ENCODE measurements at regions not wholly inside any gene's neighbourhood (a gene's known extent, or its start where the extent isn't known, plus 50 kb on each side); places are given as distances from the start of the nearest gene placed in this dataset.

GRCh38 chr15:38867556-38867955 lies 302.9 kb upstream of the RASGRP1 start:
- Mint-ChIP-seq H3K4me1 (no peaks in the 10 kb centered on the region), H3K27me3 (peaks cover 24% of the 10 kb centered on the region), H3K9me3 (peaks cover 1% of the 10 kb centered on the region), H3K27ac (no peak overlapping the region), H3K36me3 (no peaks in the 10 kb centered on the region), H3K4me3 (no peak overlapping the region)
- no peak for DNase-seq

DNA sequence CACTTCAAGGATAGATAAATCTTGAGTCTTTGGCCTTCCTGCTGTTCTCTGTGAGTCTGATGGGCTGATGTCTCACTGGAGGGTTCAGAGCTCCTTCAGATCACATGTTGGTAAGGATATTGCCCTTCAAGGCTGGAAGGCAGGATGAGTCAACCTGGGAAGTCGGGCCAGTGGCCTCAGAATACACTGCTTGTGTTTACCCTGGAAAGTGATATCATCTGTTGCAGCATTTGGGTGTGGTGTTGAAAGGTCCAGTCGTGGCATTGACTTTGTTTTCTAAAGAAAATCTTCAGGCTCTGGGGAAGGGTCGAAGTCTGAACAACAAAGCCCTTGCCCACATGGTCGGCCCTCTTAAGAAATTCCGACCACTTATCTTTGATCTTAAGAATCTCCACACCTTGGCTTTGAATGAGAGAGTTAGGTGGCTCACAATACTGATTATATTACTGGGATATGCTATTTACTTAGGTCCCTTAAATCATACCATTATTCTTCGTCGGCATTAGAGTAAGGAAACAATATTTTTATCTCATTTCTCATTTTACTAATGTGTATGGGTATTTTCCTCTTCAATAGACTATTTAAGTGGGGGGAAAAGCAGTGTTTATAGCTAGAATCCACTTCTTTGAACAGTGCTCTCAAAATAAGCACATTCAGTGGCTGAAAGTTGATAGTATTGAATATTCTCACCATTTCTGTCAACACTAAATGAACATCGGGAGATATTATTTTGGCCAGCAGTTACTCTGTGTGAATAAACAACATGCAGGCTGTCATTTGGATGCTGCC lies 303.9 kb upstream of the RASGRP1 start:
- Mint-ChIP-seq H3K27me3 (peaks cover 30% of the 10 kb centered on the region), H3K4me1 (no peaks in the 10 kb centered on the region), H3K4me3 (no peak overlapping the region), H3K27ac (no peak overlapping the region), H3K36me3 (no peaks in the 10 kb centered on the region), H3K9me3 (peaks cover 1% of the 10 kb centered on the region)
- no peak for DNase-seq

DNA sequence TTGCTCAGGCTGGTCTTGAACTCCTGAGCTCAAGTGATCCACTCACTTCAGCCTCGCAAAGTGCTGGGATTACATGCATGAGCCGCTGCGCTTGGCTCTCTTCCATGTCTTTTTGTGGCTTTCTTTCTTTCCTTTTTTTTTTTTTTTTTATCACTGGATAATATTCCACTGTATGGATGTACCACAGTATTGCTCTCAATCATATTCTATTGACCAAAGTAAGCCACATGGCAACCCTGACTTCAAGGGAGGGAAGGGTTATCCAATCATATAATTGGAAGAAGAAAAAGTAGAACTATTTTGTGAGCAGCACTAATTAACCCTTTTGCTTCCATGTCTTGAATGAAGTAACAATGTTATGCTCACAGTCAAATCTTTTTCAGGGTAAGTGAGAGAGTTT lies 307.0 kb upstream of the RASGRP1 start:
- Mint-ChIP-seq H3K4me3 (no peak overlapping the region), H3K36me3 (no peaks in the 10 kb centered on the region), H3K27me3 (peaks cover 26% of the 10 kb centered on the region), H3K9me3 (peaks cover 1% of the 10 kb centered on the region), H3K27ac (no peak overlapping the region), H3K4me1 (no peaks in the 10 kb centered on the region)
- no peak for DNase-seq

- H3K27ac Mint-ChIP-seq = no peak overlapping the region
- no peak overlapping the region for H3K4me3 Mint-ChIP-seq
- H3K27me3 Mint-ChIP-seq = peaks cover 26% of the 10 kb centered on the region
- H3K36me3 Mint-ChIP-seq = no peaks in the 10 kb centered on the region
- H3K4me1 Mint-ChIP-seq = no peaks in the 10 kb centered on the region
- DNase-seq = no peak
- peaks cover 1% of the 10 kb centered on the region for H3K9me3 Mint-ChIP-seq
Observed at GRCh38 chr15:38872732-38873131, 308.1 kb upstream of the RASGRP1 start.

GRCh38 chr15:38873158-38873557 lies 308.5 kb upstream of the RASGRP1 start:
- no peak for DNase-seq
- no peaks in the 10 kb centered on the region for H3K4me1 Mint-ChIP-seq
- H3K9me3 Mint-ChIP-seq = peaks cover 1% of the 10 kb centered on the region
- no peaks in the 10 kb centered on the region for H3K36me3 Mint-ChIP-seq
- peaks cover 26% of the 10 kb centered on the region for H3K27me3 Mint-ChIP-seq
- H3K4me3 Mint-ChIP-seq = no peak overlapping the region
- H3K27ac Mint-ChIP-seq = no peak overlapping the region

DNA sequence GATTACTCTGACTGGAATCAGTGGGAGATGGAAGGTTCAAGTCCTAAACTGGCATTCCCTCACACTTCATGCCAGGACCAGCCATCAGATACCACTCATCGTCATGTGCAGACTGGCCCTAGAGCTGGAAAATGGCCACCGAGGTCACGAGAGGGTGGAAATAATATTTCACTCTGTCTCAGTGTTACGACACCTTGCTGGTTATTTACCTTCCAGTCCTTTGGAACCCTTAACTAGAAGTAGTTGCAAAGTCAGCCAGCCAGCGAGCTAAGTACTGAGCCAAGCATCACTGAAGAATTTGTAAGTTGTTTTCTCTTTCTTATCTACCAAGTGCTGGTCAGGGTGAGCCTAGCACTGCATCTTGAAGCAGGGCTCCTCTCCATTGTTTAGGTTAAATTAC lies 309.9 kb upstream of the RASGRP1 start:
- no peak overlapping the region for H3K4me3 Mint-ChIP-seq
- no peak for DNase-seq
- H3K9me3 Mint-ChIP-seq = peaks cover 1% of the 10 kb centered on the region
- no peak overlapping the region for H3K27ac Mint-ChIP-seq
- H3K4me1 Mint-ChIP-seq = no peaks in the 10 kb centered on the region
- H3K36me3 Mint-ChIP-seq = no peaks in the 10 kb centered on the region
- peaks cover 21% of the 10 kb centered on the region for H3K27me3 Mint-ChIP-seq

- DNase-seq = no peak
- Mint-ChIP-seq H3K4me3 (no peak overlapping the region), H3K27me3 (peaks cover 17% of the 10 kb centered on the region), H3K36me3 (no peaks in the 10 kb centered on the region), H3K9me3 (peaks cover 1% of the 10 kb centered on the region), H3K27ac (no peak overlapping the region), H3K4me1 (no peaks in the 10 kb centered on the region)
Observed at GRCh38 chr15:38876211-38876610, 311.6 kb upstream of the RASGRP1 start.

GRCh38 chr15:38876621-38877020 lies 312.0 kb upstream of the RASGRP1 start:
- peaks cover 13% of the 10 kb centered on the region for H3K27me3 Mint-ChIP-seq
- no peak overlapping the region for H3K4me3 Mint-ChIP-seq
- no peak overlapping the region for H3K27ac Mint-ChIP-seq
- no peak for DNase-seq
- peaks cover under 1% of the 10 kb centered on the region for H3K9me3 Mint-ChIP-seq
- no peaks in the 10 kb centered on the region for H3K4me1 Mint-ChIP-seq
- no peaks in the 10 kb centered on the region for H3K36me3 Mint-ChIP-seq

- no peak overlapping the region for H3K27ac Mint-ChIP-seq
- no peak for DNase-seq
- no peaks in the 10 kb centered on the region for H3K36me3 Mint-ChIP-seq
- no peak overlapping the region for H3K4me3 Mint-ChIP-seq
- H3K27me3 Mint-ChIP-seq = peaks cover 7% of the 10 kb centered on the region
- no peaks in the 10 kb centered on the region for H3K4me1 Mint-ChIP-seq
- no peaks in the 10 kb centered on the region for H3K9me3 Mint-ChIP-seq
Observed at GRCh38 chr15:38877471-38877870, 312.9 kb upstream of the RASGRP1 start.

GRCh38 chr15:38878026-38878425 lies 313.4 kb upstream of the RASGRP1 start:
- Mint-ChIP-seq H3K4me1 (no peaks in the 10 kb centered on the region), H3K36me3 (no peaks in the 10 kb centered on the region), H3K9me3 (no peaks in the 10 kb centered on the region), H3K27ac (no peak overlapping the region), H3K4me3 (no peak overlapping the region), H3K27me3 (peaks cover 1% of the 10 kb centered on the region)
- DNase-seq = no peak

- H3K4me3 Mint-ChIP-seq = no peak overlapping the region
- no peaks in the 10 kb centered on the region for H3K27me3 Mint-ChIP-seq
- H3K9me3 Mint-ChIP-seq = no peaks in the 10 kb centered on the region
- DNase-seq = no peak
- H3K4me1 Mint-ChIP-seq = no peaks in the 10 kb centered on the region
- H3K36me3 Mint-ChIP-seq = no peaks in the 10 kb centered on the region
- no peak overlapping the region for H3K27ac Mint-ChIP-seq
Observed at GRCh38 chr15:38878926-38879325, 314.3 kb upstream of the RASGRP1 start.

DNA sequence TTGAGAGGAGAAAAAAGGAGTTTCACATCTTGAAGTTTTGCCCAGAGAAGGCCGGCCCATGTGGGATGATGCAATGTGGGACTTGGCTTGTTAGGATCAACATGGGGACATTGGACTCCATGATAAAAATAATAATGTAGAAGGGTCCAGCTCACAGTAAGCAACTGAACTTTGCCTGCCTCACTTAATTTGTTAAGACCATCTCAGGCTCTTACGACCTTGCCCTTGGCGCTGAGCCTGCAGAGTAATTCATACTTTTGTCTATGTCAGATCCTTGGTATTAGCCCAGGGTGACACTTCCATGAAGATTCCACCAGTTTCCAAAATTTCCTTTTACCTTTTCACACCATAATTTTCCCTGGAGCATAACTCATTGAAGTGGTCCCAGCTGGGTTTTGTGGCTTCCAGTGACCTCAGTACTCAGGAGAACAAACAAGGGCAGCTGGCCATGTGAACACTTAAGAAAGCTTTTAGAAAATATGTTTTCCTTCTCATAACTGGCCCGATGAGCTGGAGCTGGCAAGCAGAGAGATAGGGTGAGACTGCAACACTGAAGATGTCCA lies 315.4 kb upstream of the RASGRP1 start:
- Mint-ChIP-seq H3K36me3 (no peaks in the 10 kb centered on the region), H3K9me3 (no peaks in the 10 kb centered on the region), H3K4me3 (no peak overlapping the region), H3K27me3 (peaks cover 4% of the 10 kb centered on the region), H3K27ac (no peak overlapping the region), H3K4me1 (peaks cover 5% of the 10 kb centered on the region)
- no peak for DNase-seq

DNA sequence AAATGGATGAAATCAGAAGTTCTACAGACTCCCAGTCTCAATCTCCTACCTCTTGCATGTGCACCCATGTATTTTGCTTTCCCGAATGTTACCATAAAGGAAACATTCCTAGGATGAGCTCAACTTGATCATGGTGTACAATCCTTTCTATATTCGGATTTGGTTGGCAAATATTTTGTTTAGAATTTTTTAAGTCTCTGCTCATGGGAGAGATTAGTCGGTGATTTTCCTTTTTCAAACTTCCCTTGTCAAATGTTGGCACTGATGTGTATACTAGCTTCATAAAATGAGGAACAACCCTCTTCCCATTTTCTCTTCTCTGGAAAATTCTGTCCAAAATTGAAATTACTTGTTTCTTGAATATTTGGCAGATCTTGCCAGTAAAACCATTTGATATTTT lies 317.6 kb upstream of the RASGRP1 start:
- Mint-ChIP-seq H3K27me3 (peaks cover 4% of the 10 kb centered on the region), H3K27ac (no peak overlapping the region), H3K9me3 (no peaks in the 10 kb centered on the region), H3K4me3 (no peak overlapping the region), H3K36me3 (no peaks in the 10 kb centered on the region), H3K4me1 (peaks cover 5% of the 10 kb centered on the region)
- DNase-seq = no peak

- Mint-ChIP-seq H3K36me3 (no peaks in the 10 kb centered on the region), H3K4me3 (no peak overlapping the region), H3K27ac (no peak overlapping the region), H3K9me3 (no peaks in the 10 kb centered on the region), H3K27me3 (peaks cover 4% of the 10 kb centered on the region), H3K4me1 (peaks cover 5% of the 10 kb centered on the region)
- DNase-seq = no peak
Observed at GRCh38 chr15:38883987-38884386, 319.4 kb upstream of the RASGRP1 start.

DNA sequence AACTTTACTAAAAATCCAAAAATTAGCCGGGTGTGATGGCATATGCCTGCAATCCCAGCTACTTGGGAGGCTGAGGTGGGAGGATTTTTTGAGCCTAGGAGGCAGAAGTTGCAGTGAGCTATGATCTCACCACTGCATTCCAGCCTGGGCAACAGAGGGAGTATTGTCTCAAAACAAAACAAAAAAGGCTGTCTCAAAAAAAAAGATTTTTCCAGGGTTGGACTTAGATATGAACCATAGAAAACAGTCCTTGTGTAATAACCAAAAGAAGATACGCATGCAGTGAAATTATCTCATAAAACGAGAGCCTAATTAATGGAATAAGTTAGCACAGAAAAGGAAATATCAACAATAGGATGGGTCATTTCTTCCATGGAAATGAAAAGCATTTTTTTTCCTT lies 320.4 kb upstream of the RASGRP1 start:
- Mint-ChIP-seq H3K9me3 (no peaks in the 10 kb centered on the region), H3K36me3 (no peaks in the 10 kb centered on the region), H3K27ac (no peak overlapping the region), H3K4me3 (no peak overlapping the region), H3K4me1 (peaks cover 5% of the 10 kb centered on the region), H3K27me3 (peaks cover 4% of the 10 kb centered on the region)
- no peak for DNase-seq

GRCh38 chr15:38885471-38885952 lies 320.9 kb upstream of the RASGRP1 start:
- Mint-ChIP-seq H3K9me3 (no peaks in the 10 kb centered on the region), H3K4me1 (peaks cover 5% of the 10 kb centered on the region), H3K27ac (no peak overlapping the region), H3K27me3 (peaks cover 4% of the 10 kb centered on the region), H3K4me3 (no peak overlapping the region), H3K36me3 (no peaks in the 10 kb centered on the region)
- no peak for DNase-seq
